ENCODE measurements at regions not wholly inside any gene's neighbourhood (a gene's known extent, or its start where the extent isn't known, plus 50 kb on each side); places are given as distances from the start of the nearest gene placed in this dataset.

- Histone ChIP-seq H3K27me3 (ENCODE audit: insufficient read depth, poor library complexity, severe bottlenecking) (peaks cover 11% of the 10 kb centered on the region), H3K27ac (replicated peaks) (no peak overlapping the region), H3K4me3 (replicated peaks; ENCODE audit: insufficient read depth, low read length) (no peak overlapping the region)
- DNase-seq (ENCODE audit: low read depth in 1 of 2, low spot score in 1 of 2) = no peak
- TF ChIP-seq SPI1 (IDR thresholded peaks at IDR 0.05; ENCODE audit: borderline replicate concordance, low read depth) (no peak), GABPA (IDR thresholded peaks at IDR 0.05; ENCODE audit: low read depth) (no peak), POLR2AphosphoS5 (IDR thresholded peaks at IDR 0.05; ENCODE audit: low read depth) (no peak)
- TF ChIP-seq, protein P1, sequence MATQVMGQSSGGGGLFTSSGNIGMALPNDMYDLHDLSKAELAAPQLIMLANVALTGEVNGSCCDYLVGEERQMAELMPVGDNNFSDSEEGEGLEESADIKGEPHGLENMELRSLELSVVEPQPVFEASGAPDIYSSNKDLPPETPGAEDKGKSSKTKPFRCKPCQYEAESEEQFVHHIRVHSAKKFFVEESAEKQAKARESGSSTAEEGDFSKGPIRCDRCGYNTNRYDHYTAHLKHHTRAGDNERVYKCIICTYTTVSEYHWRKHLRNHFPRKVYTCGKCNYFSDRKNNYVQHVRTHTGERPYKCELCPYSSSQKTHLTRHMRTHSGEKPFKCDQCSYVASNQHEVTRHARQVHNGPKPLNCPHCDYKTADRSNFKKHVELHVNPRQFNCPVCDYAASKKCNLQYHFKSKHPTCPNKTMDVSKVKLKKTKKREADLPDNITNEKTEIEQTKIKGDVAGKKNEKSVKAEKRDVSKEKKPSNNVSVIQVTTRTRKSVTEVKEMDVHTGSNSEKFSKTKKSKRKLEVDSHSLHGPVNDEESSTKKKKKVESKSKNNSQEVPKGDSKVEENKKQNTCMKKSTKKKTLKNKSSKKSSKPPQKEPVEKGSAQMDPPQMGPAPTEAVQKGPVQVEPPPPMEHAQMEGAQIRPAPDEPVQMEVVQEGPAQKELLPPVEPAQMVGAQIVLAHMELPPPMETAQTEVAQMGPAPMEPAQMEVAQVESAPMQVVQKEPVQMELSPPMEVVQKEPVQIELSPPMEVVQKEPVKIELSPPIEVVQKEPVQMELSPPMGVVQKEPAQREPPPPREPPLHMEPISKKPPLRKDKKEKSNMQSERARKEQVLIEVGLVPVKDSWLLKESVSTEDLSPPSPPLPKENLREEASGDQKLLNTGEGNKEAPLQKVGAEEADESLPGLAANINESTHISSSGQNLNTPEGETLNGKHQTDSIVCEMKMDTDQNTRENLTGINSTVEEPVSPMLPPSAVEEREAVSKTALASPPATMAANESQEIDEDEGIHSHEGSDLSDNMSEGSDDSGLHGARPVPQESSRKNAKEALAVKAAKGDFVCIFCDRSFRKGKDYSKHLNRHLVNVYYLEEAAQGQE (IDR thresholded peaks at IDR 0.05; ENCODE audit: insufficient replicate concordance, low read depth) = no peak
- TF ChIP-seq, protein P2, sequence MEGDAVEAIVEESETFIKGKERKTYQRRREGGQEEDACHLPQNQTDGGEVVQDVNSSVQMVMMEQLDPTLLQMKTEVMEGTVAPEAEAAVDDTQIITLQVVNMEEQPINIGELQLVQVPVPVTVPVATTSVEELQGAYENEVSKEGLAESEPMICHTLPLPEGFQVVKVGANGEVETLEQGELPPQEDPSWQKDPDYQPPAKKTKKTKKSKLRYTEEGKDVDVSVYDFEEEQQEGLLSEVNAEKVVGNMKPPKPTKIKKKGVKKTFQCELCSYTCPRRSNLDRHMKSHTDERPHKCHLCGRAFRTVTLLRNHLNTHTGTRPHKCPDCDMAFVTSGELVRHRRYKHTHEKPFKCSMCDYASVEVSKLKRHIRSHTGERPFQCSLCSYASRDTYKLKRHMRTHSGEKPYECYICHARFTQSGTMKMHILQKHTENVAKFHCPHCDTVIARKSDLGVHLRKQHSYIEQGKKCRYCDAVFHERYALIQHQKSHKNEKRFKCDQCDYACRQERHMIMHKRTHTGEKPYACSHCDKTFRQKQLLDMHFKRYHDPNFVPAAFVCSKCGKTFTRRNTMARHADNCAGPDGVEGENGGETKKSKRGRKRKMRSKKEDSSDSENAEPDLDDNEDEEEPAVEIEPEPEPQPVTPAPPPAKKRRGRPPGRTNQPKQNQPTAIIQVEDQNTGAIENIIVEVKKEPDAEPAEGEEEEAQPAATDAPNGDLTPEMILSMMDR (IDR thresholded peaks at IDR 0.05; ENCODE audit: insufficient read depth, low read length) = no peak
Observed at GRCh38 chr18:51340332-51340731, 142.9 kb upstream of the MEX3C start.

DNA sequence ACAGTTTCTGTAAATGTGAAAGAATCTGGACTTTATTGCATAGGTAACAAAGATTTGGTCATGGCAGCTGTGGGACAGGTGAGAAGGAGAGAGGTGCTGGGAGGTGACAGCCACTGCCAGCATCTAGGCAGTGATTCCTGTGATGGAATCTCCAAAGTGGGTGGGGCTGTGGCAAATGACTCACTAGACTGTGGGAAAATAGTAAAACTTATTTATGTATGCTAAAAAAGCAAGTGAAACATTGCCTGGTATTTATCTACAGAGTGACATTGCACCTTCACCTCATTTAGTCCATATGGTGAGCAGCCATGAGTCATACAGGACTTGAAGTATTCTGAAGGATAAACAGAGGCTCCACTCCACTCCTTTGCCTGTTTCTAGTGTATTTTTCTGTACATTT lies 145.3 kb upstream of the MEX3C start:
- DNase-seq (ENCODE audit: low read depth in 1 of 2, low spot score in 1 of 2) = no peak
- Histone ChIP-seq H3K4me3 (replicated peaks; ENCODE audit: insufficient read depth, low read length) (no peak overlapping the region), H3K27ac (replicated peaks) (no peak overlapping the region), H3K27me3 (ENCODE audit: insufficient read depth, poor library complexity, severe bottlenecking) (peaks cover 6% of the 10 kb centered on the region)
- TF ChIP-seq, protein P1 (IDR thresholded peaks at IDR 0.05; ENCODE audit: insufficient replicate concordance, low read depth) = no peak
- TF ChIP-seq SPI1 (IDR thresholded peaks at IDR 0.05; ENCODE audit: borderline replicate concordance, low read depth) (no peak), GABPA (IDR thresholded peaks at IDR 0.05; ENCODE audit: low read depth) (no peak), POLR2AphosphoS5 (IDR thresholded peaks at IDR 0.05; ENCODE audit: low read depth) (no peak)
- TF ChIP-seq, protein P2 (IDR thresholded peaks at IDR 0.05; ENCODE audit: insufficient read depth, low read length) = no peak

DNA sequence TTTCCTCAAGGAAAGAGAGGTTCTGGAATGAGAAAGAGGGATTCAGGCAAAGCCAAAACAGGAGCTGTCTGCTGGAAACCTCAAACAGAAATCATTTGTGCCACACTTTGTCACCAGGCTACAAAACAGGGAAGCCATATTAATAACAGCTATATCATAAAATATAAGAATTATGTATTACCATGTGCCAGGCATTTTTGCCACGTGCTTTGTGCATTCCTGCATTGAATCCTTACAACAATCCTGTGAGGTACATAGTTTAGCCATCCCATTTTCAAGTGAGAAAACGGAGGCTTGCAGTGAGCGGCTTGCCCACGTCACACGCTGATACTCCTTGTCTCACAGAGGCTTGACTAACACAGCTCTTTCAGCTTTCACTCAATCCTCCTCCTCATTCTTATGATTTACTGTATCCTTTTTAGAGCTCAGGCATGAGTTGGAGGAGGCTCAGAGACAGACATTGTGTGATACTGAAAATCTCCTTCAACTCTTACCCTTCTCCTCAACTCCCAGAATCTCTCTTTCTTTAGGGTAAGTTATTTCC lies 148.4 kb upstream of the MEX3C start:
- Histone ChIP-seq H3K4me3 (replicated peaks; ENCODE audit: insufficient read depth, low read length) (no peak overlapping the region), H3K27ac (replicated peaks) (no peak overlapping the region), H3K27me3 (ENCODE audit: insufficient read depth, poor library complexity, severe bottlenecking) (peaks cover 17% of the 10 kb centered on the region)
- no peak for DNase-seq (ENCODE audit: low read depth in 1 of 2, low spot score in 1 of 2)
- no peak for TF ChIP-seq SPI1 (IDR thresholded peaks at IDR 0.05; ENCODE audit: borderline replicate concordance, low read depth)
- TF ChIP-seq POLR2AphosphoS5 (IDR thresholded peaks at IDR 0.05; ENCODE audit: low read depth) = no peak
- no peak for TF ChIP-seq GABPA (IDR thresholded peaks at IDR 0.05; ENCODE audit: low read depth)
- TF ChIP-seq, protein P2 (IDR thresholded peaks at IDR 0.05; ENCODE audit: insufficient read depth, low read length) = no peak
- TF ChIP-seq, protein P1 (IDR thresholded peaks at IDR 0.05; ENCODE audit: insufficient replicate concordance, low read depth) = no peak

Measured in HL-60 (cell line).